GM12872 (cell line): ENCODE measurements at regions not wholly inside any gene's neighbourhood (a gene's known extent, or its start where the extent isn't known, plus 50 kb on each side); places are given as distances from the start of the nearest gene placed in this dataset.

Source experiments
- CTCF ChIP-seq: IDR thresholded peaks from 3 replicates; pipeline ENCODE4 v1.5.1; 2011; ENCODE audit warnings: low read depth, mild to moderate bottlenecking, low read length, moderate library complexity; ENCODE audit not compliant: insufficient read depth

GRCh38 chr1:184258525-184258924 lies 128.3 kb upstream of the C1orf21 start:
- TF ChIP-seq CTCF, result no peak

GRCh38 chr1:184260382-184260781 lies 126.4 kb upstream of the C1orf21 start:
- TF ChIP-seq CTCF, result no peak

- TF ChIP-seq CTCF, result no peak
Observed at GRCh38 chr1:184262109-184262508, 124.7 kb upstream of the C1orf21 start.

GRCh38 chr1:184267747-184268146 lies 119.1 kb upstream of the C1orf21 start:
- no peak for TF ChIP-seq CTCF

GRCh38 chr1:184270556-184270955 lies 116.3 kb upstream of the C1orf21 start:
- TF ChIP-seq CTCF, result no peak

GRCh38 chr1:184272175-184272866 lies 114.5 kb upstream of the C1orf21 start:
- no peak for TF ChIP-seq CTCF

GRCh38 chr1:184276416-184276815 lies 110.4 kb upstream of the C1orf21 start:
- no peak for TF ChIP-seq CTCF
